Kidney capillary endothelial cell (primary cell): ENCODE measurements at regions not wholly inside any gene's neighbourhood (a gene's known extent, or its start where the extent isn't known, plus 50 kb on each side); places are given as distances from the start of the nearest gene placed in this dataset.
"Not testable (repeated sequence)": the region's sequence is repeated elsewhere in the genome, so short reads cannot be mapped to it uniquely, and the experiment has no call there.

Source experiments
- DNase-seq: peaks from one replicate; pipeline ENCODE4 v3.0.0-alpha.2; 2018; ENCODE audit warnings: low spot score

DNA sequence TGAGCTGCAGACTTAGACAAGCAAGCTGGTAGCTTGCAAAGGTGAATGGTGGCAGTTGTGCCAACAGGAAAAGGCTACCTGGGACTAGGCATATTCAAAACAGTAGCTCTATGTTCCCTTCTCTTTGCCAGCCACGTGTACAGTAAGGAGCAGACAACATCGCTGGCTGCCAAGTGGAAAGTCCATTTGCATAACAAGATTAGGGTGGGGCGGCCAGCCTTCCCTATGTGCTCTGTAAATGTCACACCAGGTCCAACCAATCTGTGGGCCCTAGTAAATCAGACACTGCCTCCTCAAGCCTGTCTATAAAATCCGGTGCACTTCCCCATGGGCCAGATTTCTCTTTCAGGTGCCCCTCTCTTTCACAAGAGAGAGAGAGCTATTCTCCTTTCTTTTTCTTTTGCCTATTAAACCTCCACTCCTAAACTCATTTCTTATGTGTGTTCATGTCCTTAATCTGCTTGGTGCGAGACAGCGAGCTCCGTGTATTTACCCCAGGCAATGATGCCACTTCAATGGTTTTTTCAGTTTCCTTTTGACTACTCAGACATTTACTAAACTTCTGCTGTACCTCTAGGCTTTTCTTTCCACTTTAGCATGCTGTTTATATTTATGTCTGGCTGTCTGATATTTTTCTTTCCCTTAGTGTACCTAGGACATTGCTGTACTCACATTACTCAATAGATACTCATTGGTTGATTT lies 297.4 kb upstream of the GCFC2 start:
- no peak for DNase-seq

- no peak for DNase-seq
These were observed 289.7 kb upstream of the GCFC2 start for GRCh38 chr2:76000425-76000824.

DNA sequence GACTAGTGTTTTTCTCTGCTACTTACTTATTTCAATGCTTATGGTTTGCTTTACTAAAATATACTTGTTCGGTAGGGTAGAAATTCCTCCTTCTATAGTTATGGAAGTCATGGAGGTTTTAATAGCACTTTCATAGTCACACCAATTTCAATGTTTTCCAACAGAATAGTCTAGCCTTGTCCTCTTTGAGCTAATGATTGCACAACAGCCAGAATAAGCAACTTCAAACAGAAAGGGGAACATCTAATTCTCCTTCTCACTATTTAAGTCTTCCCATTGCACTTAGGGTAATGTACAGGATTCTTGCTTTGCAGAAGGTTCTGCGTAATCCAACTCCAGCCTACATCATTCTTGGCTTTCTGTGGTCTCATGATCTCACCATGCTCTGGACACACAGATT lies 287.7 kb upstream of the GCFC2 start:
- DNase-seq, result no peak

- DNase-seq, result no peak
These were observed 284.0 kb upstream of the GCFC2 start for GRCh38 chr2:75994759-75995158.

DNA sequence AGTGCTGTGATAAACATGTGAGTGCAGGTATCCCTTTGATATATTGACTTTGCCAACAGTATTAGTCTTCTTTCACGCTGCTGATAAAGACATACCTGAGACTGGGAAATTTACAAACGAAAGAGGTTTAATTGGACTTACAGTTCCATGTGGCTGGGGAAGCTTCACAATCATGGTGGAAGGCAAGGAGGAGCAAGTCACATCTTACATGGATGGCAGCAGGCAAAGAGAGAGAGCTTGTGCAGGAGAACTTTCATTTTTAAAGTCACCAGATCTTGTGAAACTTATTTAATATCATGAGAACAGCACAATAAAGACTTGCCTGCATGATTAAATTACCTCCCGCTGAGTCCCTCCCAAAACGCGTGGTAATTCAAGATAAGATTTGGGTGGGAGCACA lies 277.9 kb upstream of the GCFC2 start:
- DNase-seq, result not testable (repeated sequence)

- no peak for DNase-seq
These were observed 275.9 kb upstream of the GCFC2 start for GRCh38 chr2:75986617-75987016.

DNA sequence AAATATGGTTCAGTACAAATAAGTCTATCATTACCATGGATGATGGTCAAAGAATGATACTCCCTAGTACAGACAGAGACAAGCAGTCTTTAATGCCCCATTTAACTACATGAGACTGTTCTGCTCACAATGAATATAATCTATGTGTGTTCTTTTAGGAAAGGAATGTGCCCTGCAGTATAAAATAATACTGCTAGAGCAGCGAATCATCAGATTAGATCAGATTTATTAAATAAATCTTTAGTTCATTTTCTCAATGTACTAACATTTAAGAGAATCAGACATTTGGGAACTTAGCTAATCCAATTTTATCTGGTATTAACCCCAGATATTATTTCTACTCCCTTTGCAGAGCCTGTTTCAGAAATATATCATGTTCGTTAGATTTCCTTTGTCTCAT lies 272.0 kb upstream of the GCFC2 start:
- DNase-seq, result no peak

GRCh38 chr2:75964646-75965045 lies 253.9 kb upstream of the GCFC2 start:
- DNase-seq, result no peak

- no peak for DNase-seq
These were observed 249.8 kb upstream of the GCFC2 start for GRCh38 chr2:75960472-75961009.

- DNase-seq, result no peak
These were observed 249.2 kb upstream of the GCFC2 start for GRCh38 chr2:75959724-75960471.

DNA sequence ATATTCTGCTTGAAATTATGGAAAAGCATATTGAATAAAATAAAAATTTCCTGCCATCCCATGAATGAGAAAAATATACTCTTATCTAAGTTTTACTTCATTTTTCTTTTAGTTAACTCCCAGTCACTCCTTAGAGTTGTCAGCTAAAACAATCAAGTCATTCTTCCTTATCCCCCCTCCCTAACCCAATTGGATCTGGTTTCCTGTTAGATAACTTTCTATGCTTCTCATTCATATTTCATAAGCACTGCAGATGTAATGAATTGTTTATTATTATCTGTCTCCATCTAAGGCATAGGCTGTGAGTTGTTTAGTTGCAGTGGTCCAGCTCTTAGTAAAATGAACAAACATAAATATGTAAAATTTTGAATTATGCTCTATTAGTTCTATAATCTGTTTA lies 244.0 kb upstream of the GCFC2 start:
- DNase-seq, result no peak

DNA sequence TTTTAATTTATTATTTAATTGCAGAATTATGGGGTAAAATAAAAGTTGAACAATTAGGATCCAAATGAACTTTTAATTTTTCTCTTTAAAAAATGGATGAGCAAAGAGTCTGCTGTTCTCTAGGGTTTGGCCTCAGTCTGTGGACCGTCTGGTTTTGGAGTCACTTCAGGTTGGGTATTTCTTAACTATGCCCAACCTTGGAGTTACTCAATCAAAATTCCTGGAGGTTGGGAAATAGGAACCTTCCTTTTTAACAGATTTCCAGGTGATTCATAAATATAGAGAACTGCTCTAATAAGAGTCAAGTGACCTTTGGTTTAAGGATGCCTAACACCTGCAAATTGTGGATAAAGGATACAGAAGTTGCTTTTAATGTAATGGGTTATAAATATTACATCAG lies 241.5 kb upstream of the GCFC2 start:
- no peak for DNase-seq

- DNase-seq, result no peak
These were observed 238.8 kb upstream of the GCFC2 start for GRCh38 chr2:75949385-75950030.

DNA sequence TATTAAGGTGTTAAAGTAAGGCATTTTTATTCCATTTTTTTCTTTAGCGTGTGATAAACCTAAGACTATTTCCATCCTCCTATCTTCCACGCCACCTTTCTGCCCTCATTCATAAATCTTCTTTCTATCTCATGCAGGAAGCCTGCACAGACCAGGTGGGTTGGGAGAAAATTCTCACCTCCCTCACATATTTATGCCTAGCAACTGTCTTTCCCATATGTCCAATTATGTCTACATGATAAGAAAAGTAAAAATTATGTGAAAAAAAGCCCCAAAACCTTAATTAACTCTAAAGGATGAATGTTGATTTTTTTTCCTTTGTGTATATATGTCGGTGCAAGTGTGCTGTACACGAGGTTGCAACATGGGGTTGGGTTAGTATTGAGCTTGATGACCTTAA lies 225.6 kb upstream of the GCFC2 start:
- DNase-seq, result no peak

- no peak for DNase-seq
These were observed 222.3 kb upstream of the GCFC2 start for GRCh38 chr2:75932996-75933395.

DNA sequence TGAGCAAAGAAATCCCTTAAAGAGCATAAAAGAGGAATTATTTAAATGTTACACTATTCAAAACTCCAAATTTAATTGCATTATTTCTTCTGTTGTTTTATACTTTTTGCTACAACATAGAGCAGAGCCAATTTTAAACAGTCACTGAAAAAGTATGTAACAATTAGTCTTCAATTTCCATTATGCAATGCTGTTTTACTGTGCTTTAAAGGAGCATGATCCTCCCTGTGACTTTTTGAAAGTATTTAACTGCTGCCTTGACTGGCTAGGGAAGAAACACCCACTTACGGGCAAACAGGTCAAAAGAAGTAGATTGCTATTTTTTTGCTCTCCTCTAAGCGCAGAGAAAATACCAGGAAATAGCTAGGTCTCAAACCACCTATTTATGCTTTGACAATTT lies 217.4 kb upstream of the GCFC2 start:
- no peak for DNase-seq

GRCh38 chr2:75925331-75926024 lies 214.8 kb upstream of the GCFC2 start:
- no peak for DNase-seq

GRCh38 chr2:75922191-75922590 lies 211.5 kb upstream of the GCFC2 start:
- DNase-seq, result no peak

DNA sequence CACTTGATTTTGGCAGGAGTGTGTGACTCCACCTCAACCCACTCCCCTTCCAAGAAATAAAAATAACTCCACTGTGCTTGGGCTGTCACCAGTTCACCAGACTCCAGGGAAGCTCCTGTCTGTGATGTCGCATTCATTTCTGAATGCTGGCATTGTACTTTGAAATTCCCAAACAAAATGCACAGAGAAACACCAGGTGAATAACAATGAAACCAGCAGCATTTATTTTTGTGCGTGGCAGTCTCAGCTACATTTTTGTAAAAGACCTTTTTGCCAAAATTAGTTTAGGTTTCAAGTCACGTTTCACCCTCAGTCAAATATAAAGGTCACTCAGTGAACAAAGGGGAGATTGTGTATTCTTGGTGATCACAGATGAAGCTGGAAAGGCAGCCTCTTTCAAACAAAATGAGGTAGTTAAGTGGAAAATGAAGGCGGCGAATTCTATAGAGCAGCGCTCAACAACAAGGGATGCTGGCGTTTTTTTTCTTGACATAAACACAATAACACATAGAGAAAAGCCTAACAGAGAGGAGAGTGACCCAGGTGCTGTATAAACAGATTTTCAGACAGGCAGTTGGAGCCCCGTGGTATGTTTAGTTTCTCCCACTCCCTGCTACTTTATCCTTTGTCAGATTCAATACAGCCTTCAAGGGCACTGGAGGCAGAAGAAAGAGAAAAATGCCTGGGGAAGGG lies 210.3 kb upstream of the GCFC2 start:
- DNase-seq, result no peak

- DNase-seq, result no peak
These were observed 205.3 kb upstream of the GCFC2 start for GRCh38 chr2:75915851-75916634.

- DNase-seq, result peak; percentile 10
These were observed 186.2 kb upstream of the GCFC2 start for GRCh38 chr2:75896779-75897366.
